ENCODE measurements at regions not wholly inside any gene's neighbourhood (a gene's known extent, or its start where the extent isn't known, plus 50 kb on each side); places are given as distances from the start of the nearest gene placed in this dataset.
A peak's percentile ranks its signal among the peaks of the same experiment; 100 is the strongest.
"Not testable (repeated sequence)": the region's sequence is repeated elsewhere in the genome, so short reads cannot be mapped to it uniquely, and the experiment has no call there.

DNA sequence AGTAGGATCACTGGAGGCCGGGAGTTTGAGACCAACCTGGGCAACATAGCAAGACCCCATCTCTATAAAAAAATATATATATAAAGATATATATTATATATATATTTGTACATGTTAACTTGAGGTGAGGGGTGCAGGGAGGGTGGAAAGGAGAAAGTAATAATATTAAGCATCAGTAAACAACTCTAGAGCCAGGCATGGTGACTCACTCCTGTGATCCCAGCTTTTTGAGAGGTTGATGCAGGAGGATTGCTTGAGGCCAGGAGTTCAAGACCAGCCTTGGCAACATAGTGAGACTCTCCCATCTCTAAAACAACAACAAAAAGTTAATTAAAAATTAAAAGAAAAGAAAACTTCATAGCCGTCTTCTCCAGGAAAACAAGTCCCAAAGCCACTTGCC is 61.7 kb upstream of the SMURF2 start:
- no peaks in the 10 kb centered on the region for H3K4me1 ChIP-seq
- TF ChIP-seq Cebpa-rat (IDR thresholded peaks at IDR 0.05), result no peak
- H3K27me3 ChIP-seq, result no peaks in the 10 kb centered on the region
- no peaks in the 10 kb centered on the region for H3K9me3 ChIP-seq
- H3K4me3 ChIP-seq, result no peak overlapping the region
- no peak overlapping the region for H3K4me2 ChIP-seq
- H3K27ac ChIP-seq, result no peak overlapping the region
- H4K20me1 ChIP-seq, result no peaks in the 10 kb centered on the region
- H3K9ac ChIP-seq, result no peak overlapping the region
- no peaks in the 10 kb centered on the region for H3K36me3 ChIP-seq

- not testable (repeated sequence) for H3K4me2 ChIP-seq, H3K4me1 ChIP-seq, H3K9me3 ChIP-seq, H3K9ac ChIP-seq, H3K36me3 ChIP-seq, H3K27ac ChIP-seq, H3K4me3 ChIP-seq, H3K27me3 ChIP-seq, H4K20me1 ChIP-seq
Measured at GRCh38 chr17:64721556-64721955, 59.4 kb upstream of the SMURF2 start.

- H3K4me1 ChIP-seq, H3K4me2 ChIP-seq, H3K9me3 ChIP-seq, H4K20me1 ChIP-seq, H3K27me3 ChIP-seq, H3K4me3 ChIP-seq, H3K9ac ChIP-seq, H3K27ac ChIP-seq, H3K36me3 ChIP-seq: not testable (repeated sequence)
Measured at GRCh38 chr17:64720253-64720652, 58.1 kb upstream of the SMURF2 start.

- H3K27ac ChIP-seq, H3K9me3 ChIP-seq, H3K27me3 ChIP-seq, H3K4me1 ChIP-seq, H3K4me2 ChIP-seq, H3K9ac ChIP-seq, H3K36me3 ChIP-seq, H3K4me3 ChIP-seq, H4K20me1 ChIP-seq: not testable (repeated sequence)
Measured at GRCh38 chr17:64719517-64719916, 57.4 kb upstream of the SMURF2 start.

GRCh38 chr17:64718816-64719215 is 56.7 kb upstream of the SMURF2 start:
- H3K36me3 ChIP-seq, H3K9me3 ChIP-seq, H3K4me3 ChIP-seq, H3K27me3 ChIP-seq, H3K9ac ChIP-seq, H4K20me1 ChIP-seq, H3K27ac ChIP-seq, H3K4me2 ChIP-seq: not testable (repeated sequence)
- peaks cover 15% of the 10 kb centered on the region for H3K4me1 ChIP-seq

DNA sequence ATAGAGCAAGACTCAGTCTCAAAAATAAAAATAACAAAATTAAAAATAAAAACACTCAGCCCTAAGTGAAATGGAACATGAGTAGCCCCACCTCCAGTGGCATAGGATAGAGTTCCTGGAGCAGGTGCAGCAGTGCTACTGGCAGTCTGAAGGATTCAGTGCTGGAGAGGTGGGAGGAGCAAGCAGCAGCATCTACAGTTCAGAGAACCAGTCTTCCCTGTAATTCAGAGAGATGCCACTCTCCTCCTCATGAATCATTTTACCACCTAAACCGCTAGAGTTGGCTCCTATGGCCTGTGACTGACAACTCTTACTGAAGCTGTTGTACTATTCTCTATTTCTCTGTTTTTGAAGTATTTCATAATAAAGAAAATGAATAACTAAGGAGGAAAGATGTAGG is 56.0 kb upstream of the SMURF2 start:
- H3K9ac ChIP-seq, result no peak overlapping the region
- no peaks in the 10 kb centered on the region for H3K27me3 ChIP-seq
- no peaks in the 10 kb centered on the region for H3K36me3 ChIP-seq
- H3K9me3 ChIP-seq, result peaks cover 5% of the 10 kb centered on the region; the same call in 1 of the 2 replicates
- no peak overlapping the region for H3K27ac ChIP-seq
- peaks cover 23% of the 10 kb centered on the region for H3K4me1 ChIP-seq
- TF ChIP-seq Cebpa-rat (IDR thresholded peaks at IDR 0.05), result no peak
- no peak overlapping the region for H3K4me2 ChIP-seq
- H4K20me1 ChIP-seq, result no peaks in the 10 kb centered on the region
- H3K4me3 ChIP-seq, result no peak overlapping the region

- H3K36me3 ChIP-seq, H3K4me2 ChIP-seq, H3K27me3 ChIP-seq, H3K9ac ChIP-seq, H3K9me3 ChIP-seq, H4K20me1 ChIP-seq, H3K27ac ChIP-seq, H3K4me3 ChIP-seq: not testable (repeated sequence)
- peaks cover 37% of the 10 kb centered on the region for H3K4me1 ChIP-seq
Measured at GRCh38 chr17:64716496-64716895, 54.4 kb upstream of the SMURF2 start.

GRCh38 chr17:64713786-64714185 is 51.7 kb upstream of the SMURF2 start:
- not testable (repeated sequence) for H3K27me3 ChIP-seq, H3K9me3 ChIP-seq, H3K36me3 ChIP-seq, H4K20me1 ChIP-seq
- Histone ChIP-seq H3K4me2 (peak overlapping the region; percentile 95), H3K4me3 (peak overlapping the region; percentile 52; the same call in 1 of the 2 replicates), H3K9ac (0 out of 2 replicates have a peak overlapping the region, but pooled peaks have one; percentile 26), H3K4me1 (peaks cover 64% of the 10 kb centered on the region), H3K27ac (peak overlapping the region; percentile 77; the same call in 1 of the 2 replicates)

DNA sequence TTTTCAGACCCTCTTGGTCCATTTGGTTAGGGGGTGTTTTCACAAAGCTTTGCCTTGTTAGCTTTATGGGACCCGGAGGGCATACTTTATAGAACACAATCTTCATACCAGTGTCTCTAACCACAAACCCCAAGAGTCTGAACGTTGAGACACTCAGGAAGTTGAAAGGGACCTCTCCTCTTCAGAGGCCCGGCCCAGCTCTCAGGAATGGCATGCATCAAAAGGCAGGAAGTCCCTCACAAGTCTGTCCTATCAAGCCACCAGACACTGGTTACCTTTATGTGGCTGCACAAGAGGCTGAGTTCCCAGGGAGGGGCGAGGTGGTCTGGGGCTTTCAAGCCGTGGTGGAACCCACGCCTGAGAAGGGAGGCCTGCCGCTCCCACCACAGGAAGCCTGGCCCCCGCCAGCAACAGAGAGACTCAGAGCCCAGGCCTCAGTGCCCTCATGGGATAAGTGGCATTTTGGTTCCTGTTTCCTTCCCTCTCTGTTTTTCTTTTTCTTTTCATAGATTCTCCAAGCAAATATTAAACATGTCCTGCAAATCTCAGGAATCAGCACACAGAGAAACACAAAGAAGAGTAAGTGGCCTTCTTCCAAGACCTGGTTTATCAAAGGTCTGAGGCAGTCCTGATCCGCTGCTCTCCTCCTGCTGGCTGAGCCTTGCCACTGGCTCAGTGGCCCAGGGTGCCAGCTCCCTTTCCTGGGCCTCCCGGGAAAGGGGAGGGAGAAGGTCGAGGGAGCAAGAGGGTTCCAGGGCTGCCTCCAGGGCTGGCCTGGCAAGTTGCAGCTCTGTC is 50.6 kb upstream of the SMURF2 start:
- peak overlapping the region; percentile 52 for H3K4me3 ChIP-seq
- H4K20me1 ChIP-seq, H3K27me3 ChIP-seq, H3K36me3 ChIP-seq, H3K9me3 ChIP-seq: not testable (repeated sequence)
- peak overlapping the region; percentile 95 for H3K4me2 ChIP-seq
- H3K4me1 ChIP-seq, result peaks cover 72% of the 10 kb centered on the region
- peak overlapping the region; percentile 77 for H3K27ac ChIP-seq
- peak overlapping the region; percentile 64 for H3K9ac ChIP-seq

All from BLaER1 (cell line).